Endometrium (tissue), 2 donors: ENCODE measurements at regions not wholly inside any gene's neighbourhood (a gene's known extent, or its start where the extent isn't known, plus 50 kb on each side); places are given as distances from the start of the nearest gene placed in this dataset.
A peak's percentile ranks its signal among the peaks of the same experiment; 100 is the strongest.
"Not testable (repeated sequence)": the region's sequence is repeated elsewhere in the genome, so short reads cannot be mapped to it uniquely, and the experiment has no call there.

Experiments used
- FAIRE-seq: peaks from 2 replicates; lab custom pipeline; 2012; peaks lifted over from hg19 to GRCh38; lab: Jason Lieb, UNC
- donor health status: control.
- donor health status: control.

- no peak for FAIRE-seq
These were observed 1058.4 kb upstream of the ACVR2A start for GRCh38 chr2:146786396-146786795.

GRCh38 chr2:146785101-146785500 lies 1059.7 kb upstream of the ACVR2A start:
- FAIRE-seq = no peak

- no peak for FAIRE-seq
These were observed 1060.2 kb upstream of the ACVR2A start for GRCh38 chr2:146784602-146785001.

- no peak for FAIRE-seq
These were observed 1067.6 kb upstream of the ACVR2A start for GRCh38 chr2:146777181-146777580.

- no peak for FAIRE-seq
These were observed 1068.2 kb upstream of the ACVR2A start for GRCh38 chr2:146776596-146776995.

- FAIRE-seq = no peak
These were observed 1073.3 kb upstream of the ACVR2A start for GRCh38 chr2:146771531-146771930.

- FAIRE-seq = no peak
These were observed 1080.5 kb upstream of the ACVR2A start for GRCh38 chr2:146764301-146764700.

GRCh38 chr2:146762786-146763185 lies 1082.0 kb upstream of the ACVR2A start:
- FAIRE-seq = no peak

GRCh38 chr2:146754606-146755005 lies 1090.2 kb upstream of the ACVR2A start:
- FAIRE-seq = no peak

GRCh38 chr2:146748046-146748445 lies 1096.8 kb upstream of the ACVR2A start:
- no peak for FAIRE-seq

GRCh38 chr2:146741260-146741659 lies 1103.6 kb upstream of the ACVR2A start:
- no peak for FAIRE-seq

- FAIRE-seq = no peak
These were observed 1110.0 kb upstream of the ACVR2A start for GRCh38 chr2:146734821-146735190.

GRCh38 chr2:146734042-146734820 lies 1110.6 kb upstream of the ACVR2A start:
- peak; percentile 57 for FAIRE-seq

GRCh38 chr2:146730882-146731281 lies 1113.9 kb upstream of the ACVR2A start:
- no peak for FAIRE-seq

GRCh38 chr2:146721486-146721885 lies 1123.3 kb upstream of the ACVR2A start:
- no peak for FAIRE-seq

GRCh38 chr2:146720170-146720569 lies 1124.7 kb upstream of the ACVR2A start:
- no peak for FAIRE-seq

GRCh38 chr2:146716591-146716990 lies 1128.2 kb upstream of the ACVR2A start:
- FAIRE-seq = no peak

- FAIRE-seq = no peak
These were observed 1135.8 kb upstream of the ACVR2A start for GRCh38 chr2:146709004-146709403.

GRCh38 chr2:146701183-146701582 lies 1143.6 kb upstream of the ACVR2A start:
- no peak for FAIRE-seq

- FAIRE-seq = no peak
These were observed 1147.5 kb upstream of the ACVR2A start for GRCh38 chr2:146697307-146697706.

- FAIRE-seq = not testable (repeated sequence)
These were observed 1148.0 kb upstream of the ACVR2A start for GRCh38 chr2:146696787-146697186.

- FAIRE-seq = no peak
These were observed 1162.8 kb upstream of the ACVR2A start for GRCh38 chr2:146681991-146682390.

GRCh38 chr2:146678516-146678915 lies 1166.3 kb upstream of the ACVR2A start:
- no peak for FAIRE-seq

- no peak for FAIRE-seq
These were observed 1167.5 kb upstream of the ACVR2A start for GRCh38 chr2:146677280-146677679.
